BE2C (cell line): ENCODE measurements at regions not wholly inside any gene's neighbourhood (a gene's known extent, or its start where the extent isn't known, plus 50 kb on each side); places are given as distances from the start of the nearest gene placed in this dataset.
"Not testable (repeated sequence)": the region's sequence is repeated elsewhere in the genome, so short reads cannot be mapped to it uniquely, and the experiment has no call there.

Experiments used
- DNase-seq: peaks from one replicate; pipeline ENCODE4 v3.0.0-alpha.2; 2020
- H3K27me3 ChIP-seq: fragments of 250-450 bp; sonication (Bioruptor Pico); 2 replicates; pipeline ENCODE4 v1.5.1; 2020; ENCODE audit warnings: mild to moderate bottlenecking
- H3K36me3 ChIP-seq: fragments of 250-450 bp; sonication (Bioruptor Pico); 2 replicates; pipeline ENCODE4 v1.5.1; 2020; ENCODE audit warnings: mild to moderate bottlenecking
- H3K4me1 ChIP-seq: fragments of 250-450 bp; sonication (Bioruptor Pico); 2 replicates; pipeline ENCODE4 v1.5.1; 2020
- H3K4me3 ChIP-seq: 2 replicates; pipeline ENCODE4 v1.5.1; 2011; ENCODE audit warnings: low read depth, low read length
- H3K9me3 ChIP-seq: fragments of 250-450 bp; sonication (Bioruptor Pico); 2 replicates; pipeline ENCODE4 v1.5.1; 2020
- TF ChIP-seq, protein P1 (sequence below): IDR thresholded peaks from 2 replicates; pipeline ENCODE4 v1.5.1; 2012; ENCODE audit warnings: mild to moderate bottlenecking, low read depth, low read length

DNA sequence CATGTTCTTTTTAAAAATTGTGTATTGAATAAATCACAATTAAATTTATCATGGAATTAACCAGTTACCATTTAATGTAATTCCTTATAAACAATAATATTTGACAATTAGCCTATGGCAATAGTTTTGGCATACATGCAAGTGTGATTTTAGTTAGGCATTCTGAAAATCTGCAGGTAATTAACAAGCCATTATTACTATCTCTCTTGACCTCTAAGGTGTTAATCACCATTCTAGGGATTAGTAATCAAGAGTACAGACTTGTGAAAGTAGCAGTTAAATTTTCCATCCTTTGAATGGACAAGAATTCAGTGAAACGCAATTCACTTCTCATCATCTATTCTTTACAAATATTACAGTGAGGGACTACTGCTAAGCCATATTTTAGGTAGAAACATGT, 127.7 kb upstream of the CHST9 start:
- H3K9me3 ChIP-seq, result no peaks in the 10 kb centered on the region
- DNase-seq, result no peak
- no peaks in the 10 kb centered on the region for H3K27me3 ChIP-seq
- TF ChIP-seq, protein P1, sequence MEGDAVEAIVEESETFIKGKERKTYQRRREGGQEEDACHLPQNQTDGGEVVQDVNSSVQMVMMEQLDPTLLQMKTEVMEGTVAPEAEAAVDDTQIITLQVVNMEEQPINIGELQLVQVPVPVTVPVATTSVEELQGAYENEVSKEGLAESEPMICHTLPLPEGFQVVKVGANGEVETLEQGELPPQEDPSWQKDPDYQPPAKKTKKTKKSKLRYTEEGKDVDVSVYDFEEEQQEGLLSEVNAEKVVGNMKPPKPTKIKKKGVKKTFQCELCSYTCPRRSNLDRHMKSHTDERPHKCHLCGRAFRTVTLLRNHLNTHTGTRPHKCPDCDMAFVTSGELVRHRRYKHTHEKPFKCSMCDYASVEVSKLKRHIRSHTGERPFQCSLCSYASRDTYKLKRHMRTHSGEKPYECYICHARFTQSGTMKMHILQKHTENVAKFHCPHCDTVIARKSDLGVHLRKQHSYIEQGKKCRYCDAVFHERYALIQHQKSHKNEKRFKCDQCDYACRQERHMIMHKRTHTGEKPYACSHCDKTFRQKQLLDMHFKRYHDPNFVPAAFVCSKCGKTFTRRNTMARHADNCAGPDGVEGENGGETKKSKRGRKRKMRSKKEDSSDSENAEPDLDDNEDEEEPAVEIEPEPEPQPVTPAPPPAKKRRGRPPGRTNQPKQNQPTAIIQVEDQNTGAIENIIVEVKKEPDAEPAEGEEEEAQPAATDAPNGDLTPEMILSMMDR, result no peak
- no peaks in the 10 kb centered on the region for H3K36me3 ChIP-seq
- no peaks in the 10 kb centered on the region for H3K4me1 ChIP-seq
- H3K4me3 ChIP-seq, result no peak overlapping the region

DNA sequence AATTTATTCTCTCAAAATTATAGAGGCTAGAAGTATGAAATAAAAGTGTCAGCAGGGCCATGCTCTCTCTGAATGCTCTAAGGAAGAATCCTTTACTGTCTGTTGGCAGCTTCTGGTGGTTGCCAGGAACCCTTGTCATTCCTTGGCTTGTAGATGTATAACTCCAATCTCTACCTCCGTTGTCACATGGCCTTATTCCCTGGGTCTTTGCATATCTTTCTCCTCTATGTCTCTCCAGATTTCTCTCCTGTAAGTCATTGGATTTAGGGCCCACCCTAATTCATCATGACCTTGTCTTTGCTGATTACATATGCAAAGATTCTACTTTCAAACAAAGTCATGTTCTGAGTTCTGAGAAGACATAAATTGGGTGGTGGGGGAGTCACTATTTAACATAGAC, 127.0 kb upstream of the CHST9 start:
- Histone ChIP-seq H3K4me1 (no peaks in the 10 kb centered on the region), H3K27me3 (no peaks in the 10 kb centered on the region), H3K4me3 (no peak overlapping the region), H3K9me3 (no peaks in the 10 kb centered on the region), H3K36me3 (no peaks in the 10 kb centered on the region)
- no peak for DNase-seq
- TF ChIP-seq, protein P1, result no peak

DNA sequence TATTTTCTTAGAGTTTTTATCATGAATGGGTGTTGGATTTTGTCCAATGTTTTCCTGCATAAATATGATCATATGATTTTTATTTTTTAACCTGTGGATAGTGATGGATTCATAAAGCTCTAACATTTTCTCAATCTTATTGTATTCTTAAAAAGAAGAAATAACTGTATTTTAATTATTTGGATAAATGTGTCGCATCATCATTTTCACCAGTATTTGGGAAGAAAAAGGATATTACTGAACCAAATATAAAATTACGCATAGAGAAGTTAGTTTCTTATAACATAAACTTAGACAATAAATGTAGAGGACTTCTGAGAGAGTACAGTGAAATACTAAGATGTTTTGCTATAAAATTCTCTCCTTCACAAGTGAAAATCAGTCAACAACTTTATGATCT, 126.0 kb upstream of the CHST9 start:
- H3K4me1 ChIP-seq, result no peaks in the 10 kb centered on the region
- no peak for DNase-seq

DNA sequence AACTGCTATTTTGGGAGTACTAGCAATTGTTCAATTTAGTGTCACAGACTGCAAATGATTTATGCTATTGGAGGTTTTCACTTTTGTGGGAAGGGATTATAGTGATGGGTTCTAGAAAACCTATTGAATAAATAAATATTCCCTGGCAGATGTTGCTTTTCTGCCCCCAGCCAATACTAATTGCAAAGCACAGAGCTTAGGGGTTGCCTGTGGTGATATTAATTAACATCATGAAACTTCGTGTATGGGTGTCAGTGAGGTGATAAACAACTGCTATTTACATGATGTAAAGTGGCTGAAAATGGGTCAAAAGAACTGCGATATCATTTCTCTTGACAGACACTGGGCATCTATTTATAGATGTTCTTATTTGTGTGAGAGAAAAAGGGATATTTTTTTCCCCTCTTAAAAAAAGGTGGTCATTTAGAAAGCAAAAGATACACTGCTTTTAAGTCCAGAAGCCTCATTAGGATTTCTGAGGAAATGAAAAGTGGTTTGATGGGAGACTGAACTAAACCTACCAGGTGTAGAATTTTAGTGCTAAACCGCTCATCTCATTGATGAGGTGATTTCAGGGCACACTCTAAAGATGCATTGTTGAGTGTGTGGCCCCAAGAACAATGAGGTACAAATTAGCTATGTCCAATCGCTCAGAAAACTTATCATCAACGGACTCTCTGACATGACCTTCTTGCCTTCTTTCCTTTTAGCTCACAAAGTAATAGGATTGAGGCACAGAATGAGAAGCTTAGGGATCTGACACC, 116.7 kb upstream of the CHST9 start:
- H3K4me3 ChIP-seq, result no peak overlapping the region
- DNase-seq, result no peak
- TF ChIP-seq, protein P1, result no peak

More for the DNA sequence above, 126.0 kb upstream of the CHST9 start:
- Histone ChIP-seq H3K27me3 (no peaks in the 10 kb centered on the region), H3K9me3 (no peaks in the 10 kb centered on the region), H3K4me3 (no peak overlapping the region), H3K36me3 (no peaks in the 10 kb centered on the region)
- TF ChIP-seq, protein P1, result no peak

DNA sequence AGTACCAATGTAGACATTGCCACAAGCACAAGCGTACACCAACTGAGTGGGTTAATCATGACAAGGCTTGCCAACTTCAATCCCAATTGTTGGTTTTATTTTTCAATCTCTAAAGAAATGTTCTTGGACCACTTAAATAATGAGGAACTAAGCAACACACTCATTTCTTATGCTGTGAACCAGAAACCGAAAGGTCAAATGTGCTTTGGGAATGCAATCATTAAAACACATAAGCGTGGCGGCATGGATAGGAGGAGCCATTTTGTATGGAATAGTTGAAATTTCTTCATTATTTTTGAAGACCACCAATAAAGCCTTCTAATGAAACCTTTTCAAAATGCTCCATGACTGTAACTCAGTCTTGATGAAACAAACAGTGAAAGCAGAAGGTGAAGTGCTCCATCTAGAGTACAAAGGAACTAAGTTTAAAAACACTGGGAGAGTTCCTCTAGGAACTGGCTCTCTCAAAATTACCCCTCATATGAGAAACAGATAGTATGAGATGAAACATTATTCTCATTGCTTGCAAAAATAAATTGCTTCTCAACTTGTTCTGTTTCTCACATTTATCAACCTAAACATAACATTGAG, 113.2 kb upstream of the CHST9 start:
- DNase-seq, result no peak

More for the DNA sequence above, 116.7 kb upstream of the CHST9 start:
- no peaks in the 10 kb centered on the region for H3K27me3 ChIP-seq
- H3K4me1 ChIP-seq, result no peaks in the 10 kb centered on the region
- no peaks in the 10 kb centered on the region for H3K9me3 ChIP-seq
- no peaks in the 10 kb centered on the region for H3K36me3 ChIP-seq

DNA sequence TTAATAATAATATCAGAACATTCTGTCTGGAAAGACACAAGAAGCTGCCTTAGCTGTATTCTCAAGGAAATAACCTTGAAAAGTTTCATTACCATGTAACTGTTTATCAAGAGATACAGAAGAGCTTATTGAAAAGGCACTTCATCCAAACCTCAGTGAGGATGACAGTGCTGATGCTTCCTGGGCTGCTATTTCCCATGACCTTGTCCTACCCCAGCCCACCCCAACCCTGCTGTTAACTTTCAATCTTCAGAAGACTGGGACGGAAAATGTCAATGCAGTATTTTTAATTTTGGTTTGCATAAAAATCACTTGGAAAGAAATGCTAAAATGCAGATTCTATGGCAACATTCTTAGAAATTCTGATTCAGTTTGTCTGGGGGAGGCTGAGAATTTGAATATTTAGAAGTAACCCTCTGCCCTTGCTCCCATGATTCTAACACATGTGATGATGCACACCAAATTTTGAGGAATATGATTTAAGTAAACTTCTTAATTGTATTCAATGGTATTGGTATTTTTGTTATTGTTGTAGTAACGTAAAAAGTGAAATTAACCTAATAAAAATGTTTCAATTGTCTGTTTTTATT, 101.0 kb upstream of the CHST9 start:
- H3K27me3 ChIP-seq, H3K36me3 ChIP-seq, DNase-seq, H3K4me1 ChIP-seq, H3K4me3 ChIP-seq, H3K9me3 ChIP-seq: not testable (repeated sequence)

More for the DNA sequence above, 113.2 kb upstream of the CHST9 start:
- Histone ChIP-seq H3K4me3 (no peak overlapping the region), H3K4me1 (no peaks in the 10 kb centered on the region), H3K27me3 (no peaks in the 10 kb centered on the region), H3K9me3 (no peaks in the 10 kb centered on the region), H3K36me3 (no peaks in the 10 kb centered on the region)
- TF ChIP-seq, protein P1, result no peak
